ENCODE measurements at regions not wholly inside any gene's neighbourhood (a gene's known extent, or its start where the extent isn't known, plus 50 kb on each side); places are given as distances from the start of the nearest gene placed in this dataset.

- no peak for TF ChIP-seq CTCF (conservative IDR thresholded peaks at IDR 0.05; ENCODE audit: low read length)
- no peak for TF ChIP-seq EZH2phosphoT487 (IDR thresholded peaks at IDR 0.05; ENCODE audit: borderline replicate concordance, low read depth, low read length)
Observed at GRCh38 chr13:85223883-85224656, 575.1 kb downstream of the SLITRK6 start.
